Skeletal muscle tissue (tissue), 3 donors: ENCODE measurements at regions not wholly inside any gene's neighbourhood (a gene's known extent, or its start where the extent isn't known, plus 50 kb on each side); places are given as distances from the start of the nearest gene placed in this dataset.
A peak's percentile ranks its signal among the peaks of the same experiment; 100 is the strongest.

Source experiments
- H3K27ac ChIP-seq: one replicate; pipeline ENCODE4 v1.7.0; 2013; ENCODE audit warnings: mild to moderate bottlenecking, low read depth, low read length, inconsistent platforms
- H3K27me3 ChIP-seq, 3 donors: one replicate each; pipeline ENCODE4 v1.7.0; 2013; ENCODE audit warnings: low read length in 3 of 3; ENCODE audit not compliant: control insufficient read depth in 3 of 3, insufficient read depth in 3 of 3
- H3K36me3 ChIP-seq, 3 donors: one replicate each; pipeline ENCODE4 v1.7.0; 2013; ENCODE audit warnings: low read length in 3 of 3; ENCODE audit not compliant: control insufficient read depth in 3 of 3, insufficient read depth in 3 of 3
- H3K4me1 ChIP-seq, 3 donors: one replicate each; pipeline ENCODE4 v1.7.0; 2013; ENCODE audit warnings: low read length in 3 of 3, mild to moderate bottlenecking in 3 of 3; ENCODE audit not compliant: control insufficient read depth in 3 of 3, insufficient read depth in 3 of 3
- H3K4me3 ChIP-seq, 3 donors: one replicate each; pipeline ENCODE4 v1.7.0; 2013; ENCODE audit warnings: low read length in 3 of 3
- H3K9ac ChIP-seq, 3 donors: one replicate each; pipeline ENCODE4 v1.7.0; 2013; ENCODE audit warnings: low read length in 3 of 3, mild to moderate bottlenecking in 3 of 3, moderate library complexity in 2 of 3, low read depth in 1 of 3
- H3K9me3 ChIP-seq, 3 donors: one replicate each; pipeline ENCODE4 v1.7.0; 2013; ENCODE audit warnings: low read length in 3 of 3; ENCODE audit not compliant: control insufficient read depth in 3 of 3
- donor health status: Osteomylitis.

GRCh38 chr4:4693258-4693657, 151.4 kb upstream of the STX18 start:
- no peaks in the 10 kb centered on the region for H3K9me3 ChIP-seq
- no peaks in the 10 kb centered on the region for H3K27me3 ChIP-seq
- no peaks in the 10 kb centered on the region for H3K4me1 ChIP-seq
- H3K27ac ChIP-seq, result no peak overlapping the region
- no peak overlapping the region for H3K9ac ChIP-seq
- H3K4me3 ChIP-seq, result no peak overlapping the region
- no peaks in the 10 kb centered on the region for H3K36me3 ChIP-seq

GRCh38 chr4:4690854-4691253, 149.0 kb upstream of the STX18 start:
- no peak overlapping the region for H3K27ac ChIP-seq
- no peak overlapping the region for H3K9ac ChIP-seq
- H3K4me3 ChIP-seq, result no peak overlapping the region
- no peaks in the 10 kb centered on the region for H3K27me3 ChIP-seq
- H3K36me3 ChIP-seq, result no peaks in the 10 kb centered on the region
- no peaks in the 10 kb centered on the region for H3K4me1 ChIP-seq
- no peaks in the 10 kb centered on the region for H3K9me3 ChIP-seq

DNA sequence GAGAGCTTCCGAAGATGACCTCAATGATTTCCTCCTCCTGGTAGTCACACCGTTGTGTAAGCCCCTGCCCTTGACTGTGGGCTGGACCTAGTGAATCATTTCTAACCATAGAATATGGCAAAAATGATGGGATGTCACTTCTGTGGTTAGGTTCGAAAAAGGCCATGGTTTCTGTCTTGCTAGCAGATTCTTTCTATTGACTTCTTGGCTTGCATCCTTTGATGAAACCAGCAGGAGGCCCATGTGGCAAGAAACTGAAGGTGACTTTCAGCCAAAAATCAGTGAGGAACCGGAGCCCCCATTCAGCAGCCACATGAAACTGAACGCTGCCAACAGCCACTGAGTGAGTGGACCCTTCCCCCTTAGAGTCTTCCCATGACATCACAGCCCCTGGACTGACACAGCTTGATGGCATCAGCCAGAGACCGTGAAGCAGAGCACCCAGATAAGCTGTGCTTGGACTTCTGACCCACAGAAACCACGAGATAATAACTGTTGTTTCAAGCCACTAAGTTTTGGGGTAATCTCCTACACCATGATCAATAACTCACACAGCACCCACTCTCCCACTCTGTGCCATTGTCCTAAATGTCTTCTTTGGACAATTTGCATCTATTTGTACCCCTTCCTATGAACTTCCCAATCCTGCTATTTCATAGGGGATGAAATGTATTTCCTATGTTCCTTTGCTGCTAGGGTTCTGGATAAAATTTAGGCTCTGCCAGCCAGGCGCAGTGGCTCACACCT, 148.0 kb upstream of the STX18 start:
- Histone ChIP-seq H3K9me3 (no peaks in the 10 kb centered on the region), H3K4me3 (no peak overlapping the region), H3K9ac (no peak overlapping the region), H3K27me3 (no peaks in the 10 kb centered on the region), H3K36me3 (no peaks in the 10 kb centered on the region), H3K27ac (no peak overlapping the region), H3K4me1 (no peaks in the 10 kb centered on the region)

DNA sequence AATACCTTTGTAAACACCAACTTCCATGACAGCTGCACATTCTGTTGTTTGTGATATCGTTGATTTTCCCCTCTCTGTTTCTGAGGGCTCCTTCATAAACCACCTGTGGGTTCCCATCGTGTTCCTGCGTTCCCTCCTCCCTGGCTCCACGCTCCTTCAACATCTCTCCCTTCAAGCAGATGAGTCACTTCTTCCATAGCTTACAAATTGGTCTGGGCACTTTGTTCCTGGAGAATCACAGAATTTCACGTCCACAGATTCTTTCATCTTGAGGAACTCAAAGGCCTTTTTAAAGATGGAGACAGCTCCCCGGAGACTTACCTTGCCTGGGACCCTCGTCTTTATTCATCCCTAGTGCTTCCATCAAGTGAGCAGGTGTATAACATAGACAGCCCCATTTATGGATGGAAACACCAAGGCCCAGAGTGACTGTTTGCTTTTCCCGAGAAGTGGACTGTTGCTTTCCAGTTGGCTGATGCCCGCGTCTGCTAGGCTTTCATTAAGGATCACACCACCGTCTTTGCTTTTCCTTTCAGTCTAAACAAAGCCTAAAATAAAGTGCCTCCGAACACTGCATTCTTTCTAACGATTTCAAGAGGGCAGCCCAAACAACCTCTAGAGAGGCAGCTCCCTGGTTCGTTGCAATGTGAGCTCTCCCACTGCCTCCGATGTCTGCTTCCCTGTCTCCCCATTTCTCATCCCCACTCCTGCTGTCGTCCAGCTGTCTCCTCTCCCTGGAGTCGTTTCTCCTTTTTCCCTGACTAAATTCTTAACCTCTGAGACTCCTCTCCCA, 146.3 kb upstream of the STX18 start:
- H3K9ac ChIP-seq, result no peak overlapping the region
- H3K4me3 ChIP-seq, result no peak overlapping the region
- no peaks in the 10 kb centered on the region for H3K4me1 ChIP-seq
- H3K27me3 ChIP-seq, result no peaks in the 10 kb centered on the region
- H3K36me3 ChIP-seq, result no peaks in the 10 kb centered on the region
- no peak overlapping the region for H3K27ac ChIP-seq
- H3K9me3 ChIP-seq, result no peaks in the 10 kb centered on the region

DNA sequence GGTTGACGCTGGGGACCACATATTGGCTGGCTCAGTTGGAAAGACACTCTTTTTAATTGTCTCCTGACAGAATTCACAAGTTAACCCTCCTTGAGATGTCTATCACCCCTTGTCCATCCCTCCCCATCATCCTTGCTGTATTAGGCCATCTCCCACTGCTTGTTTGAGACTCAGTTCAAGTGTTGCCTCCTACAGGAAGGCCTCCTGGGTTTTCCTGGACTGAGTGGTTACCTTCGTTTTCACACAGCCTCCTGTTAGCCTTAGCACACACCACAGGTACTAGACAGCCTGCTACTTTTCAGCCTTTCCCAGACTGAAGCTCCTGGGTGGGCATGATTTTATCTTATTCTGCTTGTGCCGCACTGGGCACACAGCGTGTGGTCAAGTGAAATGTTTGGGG, 145.3 kb upstream of the STX18 start:
- H3K9me3 ChIP-seq, result no peaks in the 10 kb centered on the region
- H3K9ac ChIP-seq, result no peak overlapping the region
- no peaks in the 10 kb centered on the region for H3K4me1 ChIP-seq
- no peak overlapping the region for H3K4me3 ChIP-seq
- no peak overlapping the region for H3K27ac ChIP-seq
- no peaks in the 10 kb centered on the region for H3K36me3 ChIP-seq
- H3K27me3 ChIP-seq, result no peaks in the 10 kb centered on the region

DNA sequence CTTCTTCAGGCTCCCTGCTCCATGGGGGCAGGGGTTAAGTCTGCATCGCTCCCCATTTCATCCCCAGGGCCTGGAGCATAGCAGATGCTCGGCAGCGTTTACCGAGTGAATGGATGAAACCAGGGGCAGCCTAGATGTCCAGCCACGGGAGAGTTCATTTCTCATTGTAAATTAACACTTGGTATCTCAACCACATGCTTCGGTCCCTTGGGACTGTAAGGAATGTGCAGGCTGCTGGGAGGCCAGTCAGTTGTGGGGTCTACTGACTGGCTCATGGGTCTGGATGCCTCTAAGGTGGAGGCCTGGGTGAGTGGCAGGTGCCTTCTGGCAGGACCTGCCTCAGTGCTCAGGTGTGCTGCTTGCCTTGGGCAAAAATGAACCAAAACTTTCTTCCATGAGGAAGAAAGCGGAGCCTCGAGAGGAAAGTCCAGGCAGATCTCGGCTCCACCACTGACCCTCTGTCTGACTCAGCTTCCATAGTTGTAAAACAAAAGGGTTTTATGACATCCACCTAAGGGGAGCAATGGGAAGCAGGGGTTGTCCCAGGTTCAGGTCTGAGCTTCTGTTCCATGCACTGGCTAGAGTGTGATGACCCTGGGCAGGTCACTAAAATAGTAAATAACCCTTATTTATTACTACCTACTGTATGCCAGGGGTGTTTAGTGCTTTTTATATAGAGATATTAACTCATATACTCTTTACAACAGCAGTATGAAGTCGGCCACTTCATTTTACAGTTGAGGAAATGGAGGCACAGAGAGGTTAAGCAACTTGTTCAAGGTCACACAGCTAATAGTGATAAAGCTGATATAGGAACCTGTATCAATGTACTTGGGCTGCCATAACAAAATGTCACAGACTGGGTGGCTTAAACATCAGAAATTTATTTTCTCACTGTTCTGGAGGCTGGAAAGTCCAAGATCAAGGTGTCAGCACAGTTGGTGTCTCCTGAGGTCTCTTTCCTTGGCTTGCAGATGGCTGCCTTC, 144.3 kb upstream of the STX18 start:
- Histone ChIP-seq H3K27ac (no peak overlapping the region), H3K4me1 (no peaks in the 10 kb centered on the region), H3K4me3 (no peak overlapping the region), H3K9me3 (no peaks in the 10 kb centered on the region), H3K27me3 (no peaks in the 10 kb centered on the region), H3K36me3 (no peaks in the 10 kb centered on the region), H3K9ac (peak overlapping the region in 1 of 3 donors; percentile 25)

DNA sequence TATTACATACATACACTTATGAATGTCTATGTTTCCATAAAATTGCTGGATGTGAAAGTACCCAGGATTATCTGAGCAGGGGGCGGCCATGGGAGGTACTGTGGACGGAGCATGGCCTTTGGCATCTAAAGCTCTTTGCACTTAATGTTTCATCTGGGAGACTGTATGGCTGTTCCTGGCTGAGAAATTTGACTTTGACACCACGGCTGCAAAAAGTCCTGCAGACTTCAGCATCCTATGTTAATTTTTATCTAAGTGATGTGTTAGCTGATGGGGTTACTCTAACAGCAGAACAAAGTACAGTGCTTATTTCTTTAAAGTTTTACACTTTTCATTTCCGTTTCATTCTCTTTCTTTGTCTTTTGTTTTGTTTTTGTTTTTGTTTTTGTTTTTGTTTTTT, 139.8 kb upstream of the STX18 start:
- H3K4me1 ChIP-seq, result no peaks in the 10 kb centered on the region
- no peaks in the 10 kb centered on the region for H3K9me3 ChIP-seq
- H3K36me3 ChIP-seq, result no peaks in the 10 kb centered on the region
- no peak overlapping the region for H3K27ac ChIP-seq
- no peak overlapping the region for H3K4me3 ChIP-seq
- H3K27me3 ChIP-seq, result no peaks in the 10 kb centered on the region
- no peak overlapping the region for H3K9ac ChIP-seq

GRCh38 chr4:4680758-4681157, 138.9 kb upstream of the STX18 start:
- H3K27ac ChIP-seq, result no peak overlapping the region
- H3K27me3 ChIP-seq, result peaks cover 0 to 2% (median 0%) of the 10 kb centered on the region in 3 donors
- no peak overlapping the region for H3K4me3 ChIP-seq
- no peak overlapping the region for H3K9ac ChIP-seq
- H3K36me3 ChIP-seq, result no peaks in the 10 kb centered on the region
- H3K4me1 ChIP-seq, result no peaks in the 10 kb centered on the region
- H3K9me3 ChIP-seq, result no peaks in the 10 kb centered on the region

DNA sequence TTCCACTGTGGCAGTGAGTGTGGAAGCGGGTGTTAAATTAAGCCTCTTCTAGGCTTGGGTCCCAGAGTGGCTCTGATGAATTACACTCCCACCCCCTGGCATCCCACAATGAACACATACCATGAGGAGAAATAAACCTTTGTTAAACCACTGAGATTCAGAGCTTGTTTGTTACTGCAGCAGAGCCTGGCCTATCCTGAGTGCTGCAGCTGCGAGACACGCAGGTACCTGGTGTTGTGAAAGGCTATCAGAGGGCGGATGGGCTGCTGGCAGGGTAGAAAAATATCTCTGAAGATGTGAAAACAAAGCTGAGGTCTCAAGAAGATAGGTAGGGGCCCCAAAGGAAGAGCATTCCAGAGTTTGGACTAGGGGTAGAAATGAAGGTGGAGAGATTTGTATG, 138.4 kb upstream of the STX18 start:
- Histone ChIP-seq H3K4me1 (no peaks in the 10 kb centered on the region), H3K27me3 (peaks cover 0 to 2% (median 0%) of the 10 kb centered on the region in 3 donors), H3K36me3 (no peaks in the 10 kb centered on the region), H3K27ac (no peak overlapping the region), H3K9me3 (no peaks in the 10 kb centered on the region), H3K9ac (no peak overlapping the region), H3K4me3 (no peak overlapping the region)
